ENCODE measurements at regions not wholly inside any gene's neighbourhood (a gene's known extent, or its start where the extent isn't known, plus 50 kb on each side); places are given as distances from the start of the nearest gene placed in this dataset.

- TF ChIP-seq ZNF781 (CRISPR knock-in tag; IDR thresholded peaks at IDR 0.05; ENCODE audit: borderline replicate concordance, not compliant biosample characterization), result no peak
- TF ChIP-seq ZFP41 (CRISPR knock-in tag; IDR thresholded peaks at IDR 0.05; ENCODE audit: borderline replicate concordance), result no peak
- no peak for TF ChIP-seq NFYC (CRISPR knock-in tag; IDR thresholded peaks at IDR 0.05)
- no peak for TF ChIP-seq ZNF678 (CRISPR knock-in tag; IDR thresholded peaks at IDR 0.05)
- TF ChIP-seq ATF5 (CRISPR knock-in tag; IDR thresholded peaks at IDR 0.05; ENCODE audit: low read depth), result no peak
Observed at GRCh38 chr5:44714871-44715561, 93.7 kb upstream of the MRPS30 start (continued).

- no peak overlapping the region for H3K4me2 ChIP-seq (ENCODE audit: low read depth, low read length)
- H2AFZ ChIP-seq (ENCODE audit: low read length), result no peak overlapping the region
- ChIA-PET POLR2A (no interaction called here), CTCF (ENCODE audit: low intra/inter-chr PET ratio, low total read pairs) (no interaction called here)
- DNase-seq (ENCODE audit: low spot score) (no peak), ATAC-seq (no peak), FAIRE-seq (no peak)
- intact Hi-C loops (cut with micrococcal nuclease; ENCODE audit: unreplicated experiment), result no loop called here
- 27% methylated on average over 3 of the region's 3 CpGs for WGBS (ENCODE audit: low lambda C conversion rate)
- BruUV-seq (replicated peaks), result no TSS peak
- in situ Hi-C loops (cut with HindIII; ENCODE audit: extremely low pct_ligation_motif_present, low pct_unique_long_range_greater_than_20kb), result no loop called here
- H3K27ac ChIP-seq (ENCODE audit: extremely low read length, insufficient read depth, low read length), result no peak overlapping the region
- H3K9me3 ChIP-seq (ENCODE audit: low read length), result no peaks in the 10 kb centered on the region
- no peaks in the 10 kb centered on the region for H4K20me1 ChIP-seq (ENCODE audit: insufficient read depth, low read length)
- H3K79me2 ChIP-seq (ENCODE audit: insufficient read depth, low read length), result no peaks in the 10 kb centered on the region
- no peak overlapping the region for H3K4me3 ChIP-seq (replicated peaks in 1 of 3; ENCODE audit: insufficient read depth in 1 of 3, low read depth in 2 of 3, low read length in 3 of 3)
- H3K9ac ChIP-seq (ENCODE audit: insufficient read depth, low read depth, low read length), result no peak overlapping the region
- H3K27me3 ChIP-seq (ENCODE audit: control insufficient read depth in 1 of 2, insufficient read depth in 2 of 2, low read length in 2 of 2), result no peaks in the 10 kb centered on the region
- H3K4me1 ChIP-seq (ENCODE audit: insufficient read depth, low read length), result no peaks in the 10 kb centered on the region
- no peaks in the 10 kb centered on the region for H3K36me3 ChIP-seq (replicated peaks in 1 of 2; ENCODE audit: control insufficient read depth in 1 of 2, insufficient read depth in 2 of 2, low read length in 2 of 2)
- no peak for TF ChIP-seq BCL6 (CRISPR knock-in tag; IDR thresholded peaks at IDR 0.05)
- no peak for TF ChIP-seq ARID4A (CRISPR knock-in tag; IDR thresholded peaks at IDR 0.05; ENCODE audit: borderline replicate concordance)
- TF ChIP-seq IKZF4 (CRISPR knock-in tag; IDR thresholded peaks at IDR 0.05; ENCODE audit: borderline replicate concordance, low read depth, not compliant biosample characterization), result no peak
- TF ChIP-seq RORA (CRISPR knock-in tag; IDR thresholded peaks at IDR 0.05), result no peak
- no peak for TF ChIP-seq SIX4 (CRISPR knock-in tag; IDR thresholded peaks at IDR 0.05)
- TF ChIP-seq GATAD2A (CRISPR knock-in tag; IDR thresholded peaks at IDR 0.05), result no peak
- no peak for TF ChIP-seq TMF1 (CRISPR knock-in tag; IDR thresholded peaks at IDR 0.05; ENCODE audit: low read depth)
- no peak for TF ChIP-seq STAG1 (CRISPR knock-in tag; IDR thresholded peaks at IDR 0.05)
- TF ChIP-seq ZNF468 (CRISPR knock-in tag; IDR thresholded peaks at IDR 0.05), result no peak
- TF ChIP-seq PATZ1 (CRISPR knock-in tag; IDR thresholded peaks at IDR 0.05), result no peak
Observed at GRCh38 chr5:44713446-44713845, 95.3 kb upstream of the MRPS30 start.

Data from HepG2 (cell line).